ENCODE measurements at regions not wholly inside any gene's neighbourhood (a gene's known extent, or its start where the extent isn't known, plus 50 kb on each side); places are given as distances from the start of the nearest gene placed in this dataset.
"Not testable (repeated sequence)": the region's sequence is repeated elsewhere in the genome, so short reads cannot be mapped to it uniquely, and the experiment has no call there.

DNA sequence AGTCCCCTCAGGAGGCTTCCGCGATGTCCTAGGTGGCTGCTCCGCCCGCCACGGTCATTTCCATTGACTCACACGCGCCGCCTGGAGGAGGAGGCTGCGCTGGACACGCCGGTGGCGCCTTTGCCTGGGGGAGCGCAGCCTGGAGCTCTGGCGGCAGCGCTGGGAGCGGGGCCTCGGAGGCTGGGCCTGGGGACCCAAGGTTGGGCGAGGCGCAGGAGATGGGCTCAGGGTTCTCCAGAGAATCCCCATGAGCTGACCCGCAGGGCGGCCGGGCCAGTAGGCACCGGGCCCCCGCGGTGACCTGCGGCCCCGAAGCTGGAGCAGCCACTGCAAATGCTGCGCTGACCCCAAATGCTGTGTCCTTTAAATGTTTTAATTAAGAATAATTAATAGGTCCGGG is 132.1 kb downstream of the POTEM start:
- CTCF ChIA-PET (ENCODE audit: partially characterized antibody); H2AFZ ChIP-seq (ENCODE audit: low read length); H3K4me2 ChIP-seq (ENCODE audit: insufficient read depth in 1 of 2, low read depth in 2 of 2, low read length in 2 of 2); H3K4me3 ChIP-seq (ENCODE audit: extremely low read depth in 1 of 4, insufficient read depth in 2 of 4, low read depth in 3 of 4, low read length in 4 of 4); H2BK5ac ChIP-seq (ENCODE audit: low read depth, low read length); H3K23ac ChIP-seq (ENCODE audit: insufficient read length); H3K18ac ChIP-seq (ENCODE audit: extremely low read depth, low read length); H3K27me3 ChIP-seq (replicated peaks in 1 of 4; ENCODE audit: control insufficient read depth in 3 of 4, extremely low read depth in 1 of 4, insufficient read depth in 3 of 4, low read length in 3 of 4); H3K9ac ChIP-seq (replicated peaks in 1 of 4; ENCODE audit: extremely low read depth in 1 of 4, low read depth in 3 of 4, low read length in 3 of 4); H3K79me2 ChIP-seq (ENCODE audit: control insufficient read depth in 1 of 2, insufficient read depth in 2 of 2, low read length in 2 of 2); H4K20me1 ChIP-seq (replicated peaks in 1 of 2; ENCODE audit: control insufficient read depth in 1 of 2, insufficient read depth in 2 of 2, low read length in 2 of 2); H2BK120ac ChIP-seq (replicated peaks; ENCODE audit: low read depth, low read length); H4K91ac ChIP-seq (replicated peaks; ENCODE audit: insufficient read length, low read length); H3K23me2 ChIP-seq (ENCODE audit: low read depth, low read length); H3K14ac ChIP-seq (ENCODE audit: insufficient read length); H2BK12ac ChIP-seq (ENCODE audit: low read depth, low read length); H3K27ac ChIP-seq (ENCODE audit: low read depth, low read length); H4K5ac ChIP-seq (ENCODE audit: insufficient read length, low read depth, low read length); H3K36me3 ChIP-seq (ENCODE audit: control insufficient read depth in 2 of 4, insufficient read depth in 4 of 4, low read length in 3 of 4); H4K8ac ChIP-seq (ENCODE audit: extremely low read depth, insufficient read depth, low read length); H3K4me1 ChIP-seq (replicated peaks in 1 of 4; ENCODE audit: control insufficient read depth in 3 of 4, insufficient read depth in 4 of 4, low read length in 3 of 4); H3K79me1 ChIP-seq (ENCODE audit: low read depth, low read length); H3K4ac ChIP-seq (replicated peaks; ENCODE audit: insufficient read length, low read depth, low read length); H2AK5ac ChIP-seq (ENCODE audit: low read depth, low read length); H2BK15ac ChIP-seq (ENCODE audit: low read length); DNase-seq (ENCODE audit: low read depth in 1 of 2, low spot score in 2 of 2); H2BK20ac ChIP-seq (ENCODE audit: low read length); H3K56ac ChIP-seq (replicated peaks; ENCODE audit: insufficient read length, low read depth, low read length); FAIRE-seq; POLR2A ChIA-PET (ENCODE audit: partially characterized antibody): not testable (repeated sequence)
- WGBS, 2 experiments (ENCODE audit: extremely low coverage in 1 of 2, insufficient coverage in 1 of 2, insufficient read length in 1 of 2, insufficient replicate concordance in 2 of 2, low coverage in 1 of 2, low lambda C conversion rate in 2 of 2, missing lambda C conversion rate in 1 of 2), result 100% methylated on average over 1 of the region's 29 CpGs; no CpG with 5 or more reads in 1 of the 2 experiments
- peaks cover 3 to 42% of the 10 kb centered on the region in 2 experiments; a peak in 3 of 4 replicates for H3K9me3 ChIP-seq (ENCODE audit: insufficient read depth in 2 of 2, low read depth in 1 of 2, low read length in 1 of 2)

DNA sequence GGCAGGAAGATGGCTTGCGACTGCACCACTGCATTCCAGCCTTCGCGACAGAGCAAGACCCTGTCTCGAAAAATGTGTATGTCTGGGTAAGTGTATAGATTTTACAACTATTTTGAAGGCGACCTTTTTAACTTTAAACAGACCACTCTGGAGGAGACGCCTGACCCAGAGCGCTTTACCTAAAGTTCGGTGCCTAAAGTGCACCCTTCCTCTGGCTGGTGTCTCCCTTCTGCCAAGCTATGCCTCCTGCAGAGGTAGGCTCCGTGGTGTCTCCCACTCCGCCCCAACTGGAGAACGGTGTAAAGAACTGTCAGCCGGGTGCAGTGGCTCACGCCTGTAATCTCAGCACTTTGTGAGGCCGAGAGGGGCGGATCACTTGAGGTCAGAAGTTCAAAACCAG is 132.7 kb downstream of the POTEM start:
- CTCF ChIA-PET (ENCODE audit: partially characterized antibody); H3K4me3 ChIP-seq (ENCODE audit: extremely low read depth in 1 of 4, insufficient read depth in 2 of 4, low read depth in 3 of 4, low read length in 4 of 4); H3K27ac ChIP-seq (ENCODE audit: low read depth, low read length); H4K8ac ChIP-seq (ENCODE audit: extremely low read depth, insufficient read depth, low read length); H2BK5ac ChIP-seq (ENCODE audit: low read depth, low read length); H4K5ac ChIP-seq (ENCODE audit: insufficient read length, low read depth, low read length); H3K36me3 ChIP-seq (ENCODE audit: control insufficient read depth in 2 of 4, insufficient read depth in 4 of 4, low read length in 3 of 4); H3K4me1 ChIP-seq (replicated peaks in 1 of 4; ENCODE audit: control insufficient read depth in 3 of 4, insufficient read depth in 4 of 4, low read length in 3 of 4); H3K14ac ChIP-seq (ENCODE audit: insufficient read length); H2BK20ac ChIP-seq (ENCODE audit: low read length); H2BK15ac ChIP-seq (ENCODE audit: low read length); H3K79me1 ChIP-seq (ENCODE audit: low read depth, low read length); H2BK12ac ChIP-seq (ENCODE audit: low read depth, low read length); H4K20me1 ChIP-seq (replicated peaks in 1 of 2; ENCODE audit: control insufficient read depth in 1 of 2, insufficient read depth in 2 of 2, low read length in 2 of 2); H2BK120ac ChIP-seq (replicated peaks; ENCODE audit: low read depth, low read length); H3K4ac ChIP-seq (replicated peaks; ENCODE audit: insufficient read length, low read depth, low read length); H4K91ac ChIP-seq (replicated peaks; ENCODE audit: insufficient read length, low read length); H2AK5ac ChIP-seq (ENCODE audit: low read depth, low read length); H3K56ac ChIP-seq (replicated peaks; ENCODE audit: insufficient read length, low read depth, low read length); H3K9ac ChIP-seq (replicated peaks in 1 of 4; ENCODE audit: extremely low read depth in 1 of 4, low read depth in 3 of 4, low read length in 3 of 4); POLR2A ChIA-PET (ENCODE audit: partially characterized antibody); H3K27me3 ChIP-seq (replicated peaks in 1 of 4; ENCODE audit: control insufficient read depth in 3 of 4, extremely low read depth in 1 of 4, insufficient read depth in 3 of 4, low read length in 3 of 4); H3K4me2 ChIP-seq (ENCODE audit: insufficient read depth in 1 of 2, low read depth in 2 of 2, low read length in 2 of 2); H2AFZ ChIP-seq (ENCODE audit: low read length); H3K23ac ChIP-seq (ENCODE audit: insufficient read length); H3K23me2 ChIP-seq (ENCODE audit: low read depth, low read length); H3K18ac ChIP-seq (ENCODE audit: extremely low read depth, low read length); DNase-seq (ENCODE audit: low read depth in 1 of 2, low spot score in 2 of 2); H3K79me2 ChIP-seq (ENCODE audit: control insufficient read depth in 1 of 2, insufficient read depth in 2 of 2, low read length in 2 of 2); FAIRE-seq: not testable (repeated sequence)
- peaks cover 3 to 39% of the 10 kb centered on the region in 2 experiments; a peak in 3 of 4 replicates for H3K9me3 ChIP-seq (ENCODE audit: insufficient read depth in 2 of 2, low read depth in 1 of 2, low read length in 1 of 2)
- 96% methylated on average over 4 of the region's 15 CpGs; no CpG with 5 or more reads in 1 of the 2 experiments for WGBS, 2 experiments (ENCODE audit: extremely low coverage in 1 of 2, insufficient coverage in 1 of 2, insufficient read length in 1 of 2, insufficient replicate concordance in 2 of 2, low coverage in 1 of 2, low lambda C conversion rate in 2 of 2, missing lambda C conversion rate in 1 of 2)
